ENCODE measurements at regions not wholly inside any gene's neighbourhood (a gene's known extent, or its start where the extent isn't known, plus 50 kb on each side); places are given as distances from the start of the nearest gene placed in this dataset.

DNA sequence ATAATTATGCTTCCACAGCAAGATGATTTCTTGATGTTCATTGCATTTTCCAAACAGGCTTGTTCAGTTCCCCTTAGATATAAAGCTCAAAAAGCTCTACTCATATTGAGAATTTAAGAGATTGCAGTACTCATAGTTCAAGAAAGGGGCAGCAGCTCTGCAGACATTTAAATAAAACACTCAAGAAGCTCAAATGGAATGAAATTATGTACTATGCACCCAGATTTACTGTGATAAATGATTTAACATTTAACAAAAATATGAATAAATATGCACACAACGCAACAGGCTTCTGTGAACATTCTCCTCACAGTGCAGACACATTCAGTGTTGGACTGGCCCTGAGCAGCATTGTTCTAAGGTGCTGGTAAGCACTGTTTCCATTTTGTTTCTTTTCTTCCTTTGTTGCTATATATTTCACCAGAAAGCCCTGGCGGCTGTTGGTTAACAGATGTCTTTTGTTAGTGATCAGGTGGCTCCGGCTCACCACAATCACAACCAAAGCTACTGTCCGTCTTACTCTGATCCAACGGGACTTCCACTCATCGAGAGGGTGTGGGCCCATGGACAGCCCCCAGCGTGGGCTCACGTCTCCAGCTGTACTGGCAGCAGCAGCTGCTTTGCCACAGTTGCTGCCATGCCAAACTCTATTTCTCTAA lies 1440.3 kb downstream of the NCAM2 start:
- H3K27ac ChIP-seq (ENCODE audit: insufficient read depth, low read length, poor library complexity, severe bottlenecking): no peak overlapping the region

DNA sequence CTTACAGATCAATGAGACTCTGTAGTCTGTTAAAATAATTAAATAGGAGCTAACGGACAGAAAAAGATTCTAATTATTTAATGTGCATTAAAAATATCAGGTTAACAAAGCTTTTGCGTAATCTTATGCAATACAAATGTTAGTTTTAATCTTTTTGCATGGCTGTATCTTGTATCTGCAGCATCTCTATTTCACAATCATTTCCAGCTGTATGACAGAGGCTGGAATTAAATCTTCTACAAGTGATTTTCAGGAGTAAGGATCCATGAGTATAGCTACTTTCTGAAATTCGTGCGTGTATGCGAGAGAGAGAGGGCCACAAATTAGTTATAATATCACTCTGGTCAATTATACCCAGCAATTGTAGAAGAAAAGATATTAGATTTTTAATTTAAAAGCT lies 1446.8 kb downstream of the NCAM2 start:
- DNase-seq (no peak), ATAC-seq (ENCODE audit: low read depth in 2 of 2) (no peak)
- Histone ChIP-seq H3K27ac (ENCODE audit: insufficient read depth, low read length, poor library complexity, severe bottlenecking) (no peak overlapping the region), H3K27me3 (ENCODE audit: control insufficient read depth, insufficient read depth, low read length) (no peaks in the 10 kb centered on the region), H3K4me3 (ENCODE audit: low read depth, low read length) (no peak overlapping the region), H3K9me3 (ENCODE audit: control insufficient read depth in 2 of 2, low read length in 2 of 2) (peaks cover 0 to 8% of the 10 kb centered on the region in 2 experiments), H3K36me3 (ENCODE audit: control insufficient read depth, insufficient read depth, low read length) (no peaks in the 10 kb centered on the region), H3K4me1 (ENCODE audit: control insufficient read depth, insufficient read depth, low read length, poor library complexity, severe bottlenecking) (no peaks in the 10 kb centered on the region)
- Mint-ChIP-seq H3K9me3 (peaks cover 2 to 17% (median 5%) of the 10 kb centered on the region in 7 donors), H3K4me1 (no peaks in the 10 kb centered on the region), H3K4me3 (no peak overlapping the region), H3K36me3 (no peaks in the 10 kb centered on the region), H3K27ac (no peak overlapping the region), H3K27me3 (no peaks in the 10 kb centered on the region)

More for the DNA sequence above, 1440.3 kb downstream of the NCAM2 start:
- Mint-ChIP-seq H3K27ac (no peak overlapping the region), H3K4me1 (no peaks in the 10 kb centered on the region), H3K9me3 (peaks cover 0 to 20% (median 4%) of the 10 kb centered on the region in 7 donors), H3K27me3 (no peaks in the 10 kb centered on the region), H3K36me3 (no peaks in the 10 kb centered on the region), H3K4me3 (no peak overlapping the region)
- peaks cover 4 to 6% of the 10 kb centered on the region in 2 experiments for H3K9me3 ChIP-seq (ENCODE audit: control insufficient read depth in 2 of 2, low read length in 2 of 2)
- no peaks in the 10 kb centered on the region for H3K4me1 ChIP-seq (ENCODE audit: control insufficient read depth, insufficient read depth, low read length, poor library complexity, severe bottlenecking)
- H3K36me3 ChIP-seq (ENCODE audit: control insufficient read depth, insufficient read depth, low read length): no peaks in the 10 kb centered on the region
- ATAC-seq (ENCODE audit: low read depth in 2 of 2) (no peak), DNase-seq (no peak)
- H3K27me3 ChIP-seq (ENCODE audit: control insufficient read depth, insufficient read depth, low read length): no peaks in the 10 kb centered on the region
- H3K4me3 ChIP-seq (ENCODE audit: low read depth, low read length): no peak overlapping the region

DNA sequence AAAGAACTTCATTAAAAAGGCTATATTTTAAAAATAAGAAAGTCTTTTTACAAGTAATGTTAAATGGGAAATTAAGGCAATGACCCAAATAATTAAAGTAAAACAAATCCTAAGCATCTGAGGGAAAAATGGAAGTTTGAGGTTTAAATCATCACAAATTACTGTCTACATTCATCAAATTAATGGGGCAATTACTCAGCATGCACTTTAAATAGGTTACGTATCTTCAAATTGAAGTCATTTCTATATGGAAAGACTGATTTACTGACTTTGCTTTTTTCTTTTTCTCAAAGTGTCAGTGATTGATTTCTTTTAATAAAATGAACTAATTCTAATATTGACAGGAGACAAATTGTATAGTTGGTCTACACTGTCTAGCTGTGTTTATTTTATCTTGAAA lies 1452.3 kb downstream of the NCAM2 start:
- Mint-ChIP-seq H3K4me3 (no peak overlapping the region), H3K4me1 (no peaks in the 10 kb centered on the region), H3K27me3 (no peaks in the 10 kb centered on the region), H3K9me3 (peaks cover 3 to 16% (median 6%) of the 10 kb centered on the region in 7 donors), H3K27ac (no peak overlapping the region), H3K36me3 (no peaks in the 10 kb centered on the region)
- ATAC-seq (ENCODE audit: low read depth in 2 of 2) (no peak), DNase-seq (no peak)
- no peak overlapping the region for H3K27ac ChIP-seq (ENCODE audit: insufficient read depth, low read length, poor library complexity, severe bottlenecking)
- no peaks in the 10 kb centered on the region for H3K4me1 ChIP-seq (ENCODE audit: control insufficient read depth, insufficient read depth, low read length, poor library complexity, severe bottlenecking)
- H3K9me3 ChIP-seq (ENCODE audit: control insufficient read depth in 2 of 2, low read length in 2 of 2): peaks cover 0 to 2% of the 10 kb centered on the region in 2 experiments
- H3K27me3 ChIP-seq (ENCODE audit: control insufficient read depth, insufficient read depth, low read length): no peaks in the 10 kb centered on the region
- no peak overlapping the region for H3K4me3 ChIP-seq (ENCODE audit: low read depth, low read length)
- H3K36me3 ChIP-seq (ENCODE audit: control insufficient read depth, insufficient read depth, low read length): no peaks in the 10 kb centered on the region

DNA sequence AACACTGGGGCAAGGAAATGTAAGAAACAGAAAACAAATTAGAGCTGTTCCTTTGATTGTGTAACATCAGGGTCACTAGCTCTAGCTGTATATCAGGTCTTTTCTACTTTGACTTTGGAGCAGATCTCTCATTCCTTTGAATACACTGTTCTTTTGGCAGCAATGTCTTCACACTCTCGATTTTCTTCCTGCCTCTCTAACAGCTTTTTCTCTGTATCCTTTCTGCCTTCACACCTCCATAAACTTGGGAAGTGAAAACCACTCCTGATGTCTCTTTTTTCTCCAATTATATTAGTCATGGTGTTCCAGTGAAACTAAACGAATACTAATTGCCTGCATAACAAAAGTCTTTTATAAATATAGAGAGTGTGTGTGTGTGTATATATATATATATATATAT lies 1458.0 kb downstream of the NCAM2 start:
- Histone ChIP-seq H3K27ac (ENCODE audit: insufficient read depth, low read length, poor library complexity, severe bottlenecking) (no peak overlapping the region), H3K27me3 (ENCODE audit: control insufficient read depth, insufficient read depth, low read length) (no peaks in the 10 kb centered on the region), H3K4me3 (ENCODE audit: low read depth, low read length) (no peak overlapping the region), H3K9me3 (ENCODE audit: control insufficient read depth in 2 of 2, low read length in 2 of 2) (no peaks in the 10 kb centered on the region), H3K4me1 (ENCODE audit: control insufficient read depth, insufficient read depth, low read length, poor library complexity, severe bottlenecking) (no peaks in the 10 kb centered on the region), H3K36me3 (ENCODE audit: control insufficient read depth, insufficient read depth, low read length) (no peaks in the 10 kb centered on the region)
- DNase-seq (no peak), ATAC-seq (ENCODE audit: low read depth in 2 of 2) (no peak)
- no peaks in the 10 kb centered on the region for H3K36me3 Mint-ChIP-seq
- H3K27me3 Mint-ChIP-seq: no peaks in the 10 kb centered on the region
- H3K4me1 Mint-ChIP-seq: no peaks in the 10 kb centered on the region
- peaks cover 3 to 20% (median 5%) of the 10 kb centered on the region in 7 donors for H3K9me3 Mint-ChIP-seq
- no peak overlapping the region for H3K27ac Mint-ChIP-seq
- H3K4me3 Mint-ChIP-seq: no peak overlapping the region

DNA sequence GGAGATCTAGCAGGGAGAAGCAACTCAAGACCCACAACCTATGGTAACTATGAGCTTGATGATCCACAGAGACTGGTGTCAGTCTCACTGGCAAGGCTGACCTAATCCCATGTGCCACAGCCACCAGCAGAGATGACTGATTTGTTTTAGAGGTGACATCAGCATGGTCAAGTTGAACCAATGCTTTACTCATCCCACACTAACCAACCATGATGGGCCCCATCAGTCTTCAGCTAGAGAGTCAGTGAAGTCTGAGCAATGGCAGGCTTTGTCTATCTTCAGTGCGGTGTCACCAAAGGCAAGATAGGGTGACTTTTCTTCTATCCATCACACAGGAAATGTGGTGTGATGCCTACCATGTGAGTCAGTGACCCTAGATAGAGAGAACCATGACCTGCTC lies 1470.7 kb downstream of the NCAM2 start:
- Histone ChIP-seq H3K27ac (ENCODE audit: insufficient read depth, low read length, poor library complexity, severe bottlenecking) (no peak overlapping the region), H3K36me3 (ENCODE audit: control insufficient read depth, insufficient read depth, low read length) (no peaks in the 10 kb centered on the region), H3K4me1 (ENCODE audit: control insufficient read depth, insufficient read depth, low read length, poor library complexity, severe bottlenecking) (no peaks in the 10 kb centered on the region), H3K27me3 (ENCODE audit: control insufficient read depth, insufficient read depth, low read length) (no peaks in the 10 kb centered on the region), H3K4me3 (ENCODE audit: low read depth, low read length) (no peak overlapping the region), H3K9me3 (ENCODE audit: control insufficient read depth in 2 of 2, low read length in 2 of 2) (peaks cover 9 to 20% of the 10 kb centered on the region in 2 experiments)
- no peak for DNase-seq
- no peak overlapping the region for H3K27ac Mint-ChIP-seq
- H3K4me1 Mint-ChIP-seq: no peaks in the 10 kb centered on the region
- no peaks in the 10 kb centered on the region for H3K36me3 Mint-ChIP-seq
- H3K4me3 Mint-ChIP-seq: no peak overlapping the region
- H3K9me3 Mint-ChIP-seq: peaks cover 4 to 20% (median 6%) of the 10 kb centered on the region in 7 donors
- H3K27me3 Mint-ChIP-seq: no peaks in the 10 kb centered on the region
- no peak for ATAC-seq (ENCODE audit: low read depth in 2 of 2)

DNA sequence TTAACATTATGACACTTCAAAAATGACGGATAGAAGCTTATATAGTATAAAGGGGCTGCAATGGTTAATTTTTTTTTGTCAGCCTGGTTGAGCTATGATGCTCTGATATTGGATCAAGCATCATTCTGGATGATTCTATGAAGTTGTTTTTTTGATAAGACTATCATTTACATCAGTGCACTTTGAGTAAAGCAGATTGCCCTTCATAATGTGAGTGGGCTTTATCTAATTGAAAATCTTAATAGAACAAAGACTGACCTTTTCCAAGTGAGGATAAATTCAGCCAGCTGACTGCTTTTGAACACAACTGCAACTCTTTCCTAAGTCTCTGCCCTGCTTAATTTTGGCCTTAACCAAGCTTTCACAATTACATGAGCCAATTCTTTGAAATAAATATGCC lies 1476.2 kb downstream of the NCAM2 start:
- Mint-ChIP-seq H3K27me3 (no peaks in the 10 kb centered on the region), H3K4me3 (no peak overlapping the region), H3K9me3 (peaks cover 0 to 9% (median 5%) of the 10 kb centered on the region in 7 donors), H3K36me3 (no peaks in the 10 kb centered on the region), H3K4me1 (no peaks in the 10 kb centered on the region), H3K27ac (no peak overlapping the region)
- Histone ChIP-seq H3K9me3 (ENCODE audit: control insufficient read depth in 2 of 2, low read length in 2 of 2) (peaks cover 3 to 24% of the 10 kb centered on the region in 2 experiments), H3K4me1 (ENCODE audit: control insufficient read depth, insufficient read depth, low read length, poor library complexity, severe bottlenecking) (no peaks in the 10 kb centered on the region), H3K4me3 (ENCODE audit: low read depth, low read length) (no peak overlapping the region), H3K27ac (ENCODE audit: insufficient read depth, low read length, poor library complexity, severe bottlenecking) (no peak overlapping the region), H3K36me3 (ENCODE audit: control insufficient read depth, insufficient read depth, low read length) (no peaks in the 10 kb centered on the region), H3K27me3 (ENCODE audit: control insufficient read depth, insufficient read depth, low read length) (no peaks in the 10 kb centered on the region)
- ATAC-seq (ENCODE audit: low read depth in 2 of 2): no peak
- no peak for DNase-seq

DNA sequence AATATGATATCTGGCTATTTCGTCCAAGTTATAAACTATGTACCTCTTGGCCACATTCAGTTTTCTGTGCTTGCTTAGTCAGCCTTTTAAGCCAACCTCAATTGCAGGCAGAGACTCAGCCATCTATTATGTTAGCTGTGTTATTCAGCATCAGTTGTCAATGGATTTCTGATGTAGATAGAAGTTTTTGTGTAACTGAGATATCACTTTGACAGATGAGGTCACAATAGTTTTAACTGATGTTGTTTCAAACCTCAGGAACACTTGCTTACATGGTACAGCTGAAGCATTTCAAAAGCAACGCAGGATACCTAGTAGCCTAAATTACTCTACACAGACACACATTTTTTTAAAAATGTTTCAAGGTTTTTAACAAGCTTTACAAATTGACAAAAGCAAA lies 1478.0 kb downstream of the NCAM2 start:
- Histone ChIP-seq H3K27me3 (ENCODE audit: control insufficient read depth, insufficient read depth, low read length) (no peaks in the 10 kb centered on the region), H3K9me3 (ENCODE audit: control insufficient read depth in 2 of 2, low read length in 2 of 2) (peaks cover 3 to 19% of the 10 kb centered on the region in 2 experiments), H3K4me3 (ENCODE audit: low read depth, low read length) (no peak overlapping the region), H3K36me3 (ENCODE audit: control insufficient read depth, insufficient read depth, low read length) (no peaks in the 10 kb centered on the region), H3K27ac (ENCODE audit: insufficient read depth, low read length, poor library complexity, severe bottlenecking) (no peak overlapping the region), H3K4me1 (ENCODE audit: control insufficient read depth, insufficient read depth, low read length, poor library complexity, severe bottlenecking) (no peaks in the 10 kb centered on the region)
- no peak for ATAC-seq (ENCODE audit: low read depth in 2 of 2)
- H3K36me3 Mint-ChIP-seq: no peaks in the 10 kb centered on the region
- H3K4me3 Mint-ChIP-seq: no peak overlapping the region
- H3K4me1 Mint-ChIP-seq: no peaks in the 10 kb centered on the region
- peaks cover 0 to 13% (median 6%) of the 10 kb centered on the region in 7 donors for H3K9me3 Mint-ChIP-seq
- H3K27ac Mint-ChIP-seq: no peak overlapping the region
- H3K27me3 Mint-ChIP-seq: no peaks in the 10 kb centered on the region
- DNase-seq: no peak
